SK-N-SH (cell line): ENCODE measurements at regions not wholly inside any gene's neighbourhood (a gene's known extent, or its start where the extent isn't known, plus 50 kb on each side); places are given as distances from the start of the nearest gene placed in this dataset.

Experiments used
- CTCF ChIA-PET: fragments of 300-600, 350-600 bp; formaldehyde crosslinking; extraction: SDS; loops from one replicate; lab custom pipeline; 2021; lab: Yijun Ruan, JAX
- POLR2A ChIA-PET: fragments of 350-600 bp; sonication (Branson Sonifier 250); formaldehyde crosslinking; extraction: SDS; loops from one replicate; lab custom pipeline; 2020; ENCODE audit warnings: antibody characterized with exemption, inconsistent platforms; lab: Yijun Ruan, JAX
- DNase-seq: peaks from one replicate; pipeline ENCODE4 v3.0.0; 2012
- H2AFZ ChIP-seq: fragments of 200-600 bp; sonication (generic); 2 replicates; pipeline ENCODE4 v1.8.1; 2016; ENCODE audit warnings: antibody characterized with exemption, mild to moderate bottlenecking, low read depth
- H3F3A ChIP-seq: fragments of 200-600 bp; sonication (generic); replicated peaks from 2 replicates; pipeline ENCODE3; 2016; ENCODE audit warnings: antibody characterized with exemption, mild to moderate bottlenecking; ENCODE audit not compliant: insufficient read depth
- H3K27ac ChIP-seq, 2 experiments: fragments of 200-500 bp in 1 of 2; fragments of 200-600 bp in 1 of 2; sonication (Bioruptor generic) in 1 of 2; sonication (generic), shearing (Covaris generic) in 1 of 2; 2 replicates each; pipeline versions ENCODE4 v1.5.1 to v1.6.1; 2014 to 2016; ENCODE audit warnings: low read depth in 2 of 2, inconsistent platforms in 1 of 2, low read length in 1 of 2, mild to moderate bottlenecking in 1 of 2, mixed read lengths in 1 of 2
- H3K27me3 ChIP-seq: fragments of 200-600 bp; sonication (generic), shearing (Covaris generic); 2 replicates; pipeline ENCODE4 v1.6.1; 2016; ENCODE audit warnings: mixed run types; ENCODE audit not compliant: insufficient read depth
- H3K36me3 ChIP-seq, 2 experiments: fragments of 200-500 bp in 1 of 2; fragments of 200-600 bp in 1 of 2; sonication (Bioruptor generic) in 1 of 2; sonication (generic) in 1 of 2; replicated peaks in 1 of 2; 2 replicates each; pipeline versions ENCODE3 to v1.5.1; 2014 to 2016; ENCODE audit warnings: low read length in 1 of 2, mild to moderate bottlenecking in 1 of 2; ENCODE audit not compliant: insufficient read depth in 2 of 2, control insufficient read depth in 1 of 2
- H3K4me1 ChIP-seq, 2 experiments: fragments of 200-500 bp in 1 of 2; fragments of 200-600 bp in 1 of 2; sonication (Bioruptor generic) in 1 of 2; sonication (generic), shearing (Covaris generic) in 1 of 2; 2 replicates each; pipeline versions ENCODE4 v1.5.1 to v1.6.1; 2014 to 2016; ENCODE audit warnings: low read depth in 1 of 2, low read length in 1 of 2, mixed run types in 1 of 2; ENCODE audit not compliant: insufficient read depth in 2 of 2, control insufficient read depth in 1 of 2
- H3K4me2 ChIP-seq: fragments of 200-600 bp; sonication (generic), shearing (Covaris generic); 2 replicates; pipeline ENCODE4 v1.6.1; 2017; ENCODE audit warnings: mixed run types
- H3K4me3 ChIP-seq, 2 experiments: fragments of 200-500 bp in 1 of 2; fragments of 200-600 bp in 1 of 2; sonication (Bioruptor generic) in 1 of 2; sonication (generic), shearing (Covaris generic) in 1 of 2; 2 replicates each; pipeline versions ENCODE4 v1.5.1 to v1.8.1; 2014 to 2016; ENCODE audit warnings: low read depth in 2 of 2, inconsistent platforms in 1 of 2, low read length in 1 of 2, mild to moderate bottlenecking in 1 of 2, mixed read lengths in 1 of 2, moderate library complexity in 1 of 2
- H3K79me2 ChIP-seq: fragments of 200-600 bp; sonication (generic); 2 replicates; pipeline ENCODE4 v1.8.1; 2017; ENCODE audit warnings: mild to moderate bottlenecking; ENCODE audit not compliant: insufficient read depth
- H3K9ac ChIP-seq: fragments of 200-600 bp; sonication (generic); 2 replicates; pipeline ENCODE4 v1.6.1; 2017; ENCODE audit warnings: mixed run types
- H3K9me2 ChIP-seq: fragments of 200-600 bp; sonication (generic); 2 replicates; pipeline ENCODE4 v1.6.1; 2017; ENCODE audit warnings: mixed run types
- H3K9me3 ChIP-seq: fragments of 200-600 bp; sonication (generic); 2 replicates; pipeline ENCODE4 v1.6.1; 2017; ENCODE audit warnings: mixed run types, mild to moderate bottlenecking, moderate library complexity
- H4K20me1 ChIP-seq: fragments of 200-600 bp; sonication (generic); 2 replicates; pipeline ENCODE4 v1.6.1; 2017; ENCODE audit warnings: mild to moderate bottlenecking, mixed run types; ENCODE audit not compliant: insufficient read depth
- CHD2 ChIP-seq: fragments of 150-350 bp; IDR thresholded peaks from 2 replicates; pipeline ENCODE4 v1.6.1; 2018; ENCODE audit warnings: low read length; ENCODE audit not compliant: partially characterized antibody
- EP300 ChIP-seq, 2 experiments: IDR thresholded peaks; 2 replicates each; pipeline versions ENCODE4 v1.4.0 to v1.6.1; 2012; ENCODE audit warnings: borderline replicate concordance in 1 of 2, low read depth in 1 of 2, low read length in 1 of 2
- EZH2phosphoT487 ChIP-seq: fragments of 200-600 bp; sonication (generic); IDR thresholded peaks from 2 replicates; pipeline ENCODE4 v1.6.1; 2017; ENCODE audit warnings: low read depth, mixed run types, mild to moderate bottlenecking, antibody characterized with exemption, moderate library complexity, borderline replicate concordance
- GABPA ChIP-seq: IDR thresholded peaks from 2 replicates; pipeline ENCODE4 v1.4.0; 2012; ENCODE audit warnings: low read depth, mild to moderate bottlenecking
- GATA2 ChIP-seq: sonication (generic); formaldehyde crosslinking; IDR thresholded peaks from 2 replicates; pipeline ENCODE4 v1.5.0; 2020; ENCODE audit warnings: mild to moderate bottlenecking, missing genetic modification reagents
- MAX ChIP-seq: IDR thresholded peaks from 2 replicates; pipeline ENCODE4 v1.4.0; 2012; ENCODE audit warnings: low read depth
- MEF2A ChIP-seq: IDR thresholded peaks from 2 replicates; pipeline ENCODE4 v1.4.0; 2012; ENCODE audit warnings: low read depth, borderline replicate concordance
- MXI1 ChIP-seq: IDR thresholded peaks from 2 replicates; pipeline ENCODE4 v1.6.1; 2012; ENCODE audit warnings: mild to moderate bottlenecking, low read depth, low read length, improper control_type of control experiment
- NFIC ChIP-seq: IDR thresholded peaks from 2 replicates; pipeline ENCODE4 v1.4.0; 2012; ENCODE audit warnings: borderline replicate concordance
- NRF1 ChIP-seq: IDR thresholded peaks from 2 replicates; pipeline ENCODE4 v1.6.1; 2012; ENCODE audit warnings: low read depth, mild to moderate bottlenecking, low read length
- PBX3 ChIP-seq: IDR thresholded peaks from 2 replicates; pipeline ENCODE4; 2012
- POLR2AphosphoS5 ChIP-seq: IDR thresholded peaks from 2 replicates; pipeline ENCODE4 v1.6.1; 2012; ENCODE audit warnings: low read depth, low read length
- RAD21 ChIP-seq: IDR thresholded peaks from 2 replicates; pipeline ENCODE4 v1.6.1; 2012; ENCODE audit warnings: mild to moderate bottlenecking, low read length
- SIN3A ChIP-seq: IDR thresholded peaks from 2 replicates; pipeline ENCODE4 v1.6.1; 2012; ENCODE audit warnings: low read depth, mild to moderate bottlenecking, low read length, moderate library complexity, borderline replicate concordance
- SMC3 ChIP-seq: IDR thresholded peaks from 2 replicates; pipeline ENCODE4 v1.6.1; 2012; ENCODE audit warnings: low read depth, low read length, improper control_type of control experiment
- TAF1 ChIP-seq: IDR thresholded peaks from 2 replicates; pipeline ENCODE4 v1.6.1; 2012; ENCODE audit warnings: low read depth, mild to moderate bottlenecking, low read length, moderate library complexity, borderline replicate concordance
- TCF12 ChIP-seq: IDR thresholded peaks from 2 replicates; pipeline ENCODE4 v1.4.0; 2012
- YY1 ChIP-seq: IDR thresholded peaks from 2 replicates; pipeline ENCODE4 v1.4.0; 2012; ENCODE audit warnings: low read depth, mild to moderate bottlenecking
- WGBS: methylation state at CpG from one replicate; pipeline ENCODE4 v1.1.6; 2017; ENCODE audit warnings: low lambda C conversion rate; 5-methylcytosine and 5-hydroxymethylcytosine counted together
- TF ChIP-seq, protein P1 (sequence below): fragments of 200-600 bp; sonication (generic); IDR thresholded peaks from 2 replicates; pipeline ENCODE4 v1.6.1; 2017; ENCODE audit warnings: antibody characterized with exemption, mild to moderate bottlenecking, moderate library complexity
- TF ChIP-seq, protein P2 (sequence below): IDR thresholded peaks from 2 replicates; pipeline ENCODE4 v1.6.1; 2012; ENCODE audit warnings: mild to moderate bottlenecking, low read depth, low read length, moderate library complexity
- TF ChIP-seq, protein P3 (sequence below): IDR thresholded peaks from 2 replicates; pipeline ENCODE4 v1.4.0; 2012; ENCODE audit warnings: low read depth, borderline replicate concordance
- TF ChIP-seq, protein P4 (sequence below): IDR thresholded peaks from 2 replicates; pipeline ENCODE4 v1.4.0; 2012; ENCODE audit warnings: low read depth, borderline replicate concordance

GRCh38 chr13:39876258-39876657 lies 220.8 kb downstream of the COG6 start (continued):
- TF ChIP-seq PBX3: peak; percentile 84
- 0 out of 2 replicates have a peak, but pooled peaks have one; percentile 40 for TF ChIP-seq YY1
- TF ChIP-seq SMC3: no peak
- TF ChIP-seq NRF1: no peak
- no peak for TF ChIP-seq GATA2
- no peak for TF ChIP-seq GABPA

- no peak overlapping the region for H3K9ac ChIP-seq
- H3K27me3 ChIP-seq: no peaks in the 10 kb centered on the region
- DNase-seq: no peak
- 96% methylated on average over 5 of the region's 5 CpGs for WGBS
- H3K4me3 ChIP-seq: no peak overlapping the region
- peak overlapping the region in 1 of 2 experiments; percentile 75; a peak in 2 of 4 replicates for H3K27ac ChIP-seq
- TF ChIP-seq MEF2A (no peak), NFIC (no peak), GABPA (no peak), YY1 (no peak), TAF1 (no peak), MXI1 (no peak), SMC3 (no peak), MAX (no peak), EZH2phosphoT487 (no peak), POLR2AphosphoS5 (no peak), SIN3A (no peak), EP300 (IDR thresholded peaks at IDR 0.05; ENCODE audit: borderline replicate concordance in 1 of 2, low read depth in 1 of 2, low read length in 1 of 2) (no peak), TCF12 (no peak), RAD21 (no peak), CHD2 (no peak), NRF1 (no peak)
- TF ChIP-seq, protein P1, sequence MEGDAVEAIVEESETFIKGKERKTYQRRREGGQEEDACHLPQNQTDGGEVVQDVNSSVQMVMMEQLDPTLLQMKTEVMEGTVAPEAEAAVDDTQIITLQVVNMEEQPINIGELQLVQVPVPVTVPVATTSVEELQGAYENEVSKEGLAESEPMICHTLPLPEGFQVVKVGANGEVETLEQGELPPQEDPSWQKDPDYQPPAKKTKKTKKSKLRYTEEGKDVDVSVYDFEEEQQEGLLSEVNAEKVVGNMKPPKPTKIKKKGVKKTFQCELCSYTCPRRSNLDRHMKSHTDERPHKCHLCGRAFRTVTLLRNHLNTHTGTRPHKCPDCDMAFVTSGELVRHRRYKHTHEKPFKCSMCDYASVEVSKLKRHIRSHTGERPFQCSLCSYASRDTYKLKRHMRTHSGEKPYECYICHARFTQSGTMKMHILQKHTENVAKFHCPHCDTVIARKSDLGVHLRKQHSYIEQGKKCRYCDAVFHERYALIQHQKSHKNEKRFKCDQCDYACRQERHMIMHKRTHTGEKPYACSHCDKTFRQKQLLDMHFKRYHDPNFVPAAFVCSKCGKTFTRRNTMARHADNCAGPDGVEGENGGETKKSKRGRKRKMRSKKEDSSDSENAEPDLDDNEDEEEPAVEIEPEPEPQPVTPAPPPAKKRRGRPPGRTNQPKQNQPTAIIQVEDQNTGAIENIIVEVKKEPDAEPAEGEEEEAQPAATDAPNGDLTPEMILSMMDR: no peak
- TF ChIP-seq, protein P2, sequence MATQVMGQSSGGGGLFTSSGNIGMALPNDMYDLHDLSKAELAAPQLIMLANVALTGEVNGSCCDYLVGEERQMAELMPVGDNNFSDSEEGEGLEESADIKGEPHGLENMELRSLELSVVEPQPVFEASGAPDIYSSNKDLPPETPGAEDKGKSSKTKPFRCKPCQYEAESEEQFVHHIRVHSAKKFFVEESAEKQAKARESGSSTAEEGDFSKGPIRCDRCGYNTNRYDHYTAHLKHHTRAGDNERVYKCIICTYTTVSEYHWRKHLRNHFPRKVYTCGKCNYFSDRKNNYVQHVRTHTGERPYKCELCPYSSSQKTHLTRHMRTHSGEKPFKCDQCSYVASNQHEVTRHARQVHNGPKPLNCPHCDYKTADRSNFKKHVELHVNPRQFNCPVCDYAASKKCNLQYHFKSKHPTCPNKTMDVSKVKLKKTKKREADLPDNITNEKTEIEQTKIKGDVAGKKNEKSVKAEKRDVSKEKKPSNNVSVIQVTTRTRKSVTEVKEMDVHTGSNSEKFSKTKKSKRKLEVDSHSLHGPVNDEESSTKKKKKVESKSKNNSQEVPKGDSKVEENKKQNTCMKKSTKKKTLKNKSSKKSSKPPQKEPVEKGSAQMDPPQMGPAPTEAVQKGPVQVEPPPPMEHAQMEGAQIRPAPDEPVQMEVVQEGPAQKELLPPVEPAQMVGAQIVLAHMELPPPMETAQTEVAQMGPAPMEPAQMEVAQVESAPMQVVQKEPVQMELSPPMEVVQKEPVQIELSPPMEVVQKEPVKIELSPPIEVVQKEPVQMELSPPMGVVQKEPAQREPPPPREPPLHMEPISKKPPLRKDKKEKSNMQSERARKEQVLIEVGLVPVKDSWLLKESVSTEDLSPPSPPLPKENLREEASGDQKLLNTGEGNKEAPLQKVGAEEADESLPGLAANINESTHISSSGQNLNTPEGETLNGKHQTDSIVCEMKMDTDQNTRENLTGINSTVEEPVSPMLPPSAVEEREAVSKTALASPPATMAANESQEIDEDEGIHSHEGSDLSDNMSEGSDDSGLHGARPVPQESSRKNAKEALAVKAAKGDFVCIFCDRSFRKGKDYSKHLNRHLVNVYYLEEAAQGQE: no peak
- TF ChIP-seq, protein P3, sequence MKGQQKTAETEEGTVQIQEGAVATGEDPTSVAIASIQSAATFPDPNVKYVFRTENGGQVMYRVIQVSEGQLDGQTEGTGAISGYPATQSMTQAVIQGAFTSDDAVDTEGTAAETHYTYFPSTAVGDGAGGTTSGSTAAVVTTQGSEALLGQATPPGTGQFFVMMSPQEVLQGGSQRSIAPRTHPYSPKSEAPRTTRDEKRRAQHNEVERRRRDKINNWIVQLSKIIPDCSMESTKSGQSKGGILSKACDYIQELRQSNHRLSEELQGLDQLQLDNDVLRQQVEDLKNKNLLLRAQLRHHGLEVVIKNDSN: no peak
- TF ChIP-seq, protein P4, sequence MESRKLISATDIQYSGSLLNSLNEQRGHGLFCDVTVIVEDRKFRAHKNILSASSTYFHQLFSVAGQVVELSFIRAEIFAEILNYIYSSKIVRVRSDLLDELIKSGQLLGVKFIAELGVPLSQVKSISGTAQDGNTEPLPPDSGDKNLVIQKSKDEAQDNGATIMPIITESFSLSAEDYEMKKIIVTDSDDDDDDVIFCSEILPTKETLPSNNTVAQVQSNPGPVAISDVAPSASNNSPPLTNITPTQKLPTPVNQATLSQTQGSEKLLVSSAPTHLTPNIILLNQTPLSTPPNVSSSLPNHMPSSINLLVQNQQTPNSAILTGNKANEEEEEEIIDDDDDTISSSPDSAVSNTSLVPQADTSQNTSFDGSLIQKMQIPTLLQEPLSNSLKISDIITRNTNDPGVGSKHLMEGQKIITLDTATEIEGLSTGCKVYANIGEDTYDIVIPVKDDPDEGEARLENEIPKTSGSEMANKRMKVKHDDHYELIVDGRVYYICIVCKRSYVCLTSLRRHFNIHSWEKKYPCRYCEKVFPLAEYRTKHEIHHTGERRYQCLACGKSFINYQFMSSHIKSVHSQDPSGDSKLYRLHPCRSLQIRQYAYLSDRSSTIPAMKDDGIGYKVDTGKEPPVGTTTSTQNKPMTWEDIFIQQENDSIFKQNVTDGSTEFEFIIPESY: no peak
- ChIA-PET CTCF (interaction anchor here (1.4 kb wide), 1 partner anchor 11 kb away, joined by 3 read pairs; no protein-coding TSS in a partner anchor), POLR2A (no interaction called here)
- H3K9me3 ChIP-seq: no peaks in the 10 kb centered on the region
- no peak overlapping the region for H3K4me2 ChIP-seq
- H2AFZ ChIP-seq: no peak overlapping the region
- peaks cover 14% of the 10 kb centered on the region for H3F3A ChIP-seq
- H3K4me1 ChIP-seq: peaks cover 11 to 24% of the 10 kb centered on the region in 2 experiments
- no peaks in the 10 kb centered on the region for H3K36me3 ChIP-seq
- no peaks in the 10 kb centered on the region for H3K9me2 ChIP-seq
- H3K79me2 ChIP-seq: no peaks in the 10 kb centered on the region
- no peaks in the 10 kb centered on the region for H4K20me1 ChIP-seq
Measured at GRCh38 chr13:39877134-39877533, 221.7 kb downstream of the COG6 start.
